HPDE6-E6E7 (cell line): ENCODE measurements at regions not wholly inside any gene's neighbourhood (a gene's known extent, or its start where the extent isn't known, plus 50 kb on each side); places are given as distances from the start of the nearest gene placed in this dataset.

Experiments
- DNase-seq: peaks from one replicate; pipeline ENCODE4 v3.0.0; 2011; ENCODE audit warnings: missing footprints; ENCODE audit errors: extremely low spot score

- DNase-seq, result no peak
These were observed 2314.9 kb downstream of the LRRC4C start for GRCh38 chr11:39144351-39145130.

- DNase-seq, result no peak
These were observed 2319.9 kb downstream of the LRRC4C start for GRCh38 chr11:39139581-39139980.

GRCh38 chr11:39120890-39121289, 2338.6 kb downstream of the LRRC4C start:
- DNase-seq, result no peak

- DNase-seq, result no peak
These were observed 2345.8 kb downstream of the LRRC4C start for GRCh38 chr11:39113606-39114005.

GRCh38 chr11:39102236-39102635, 2357.2 kb downstream of the LRRC4C start:
- DNase-seq, result no peak

GRCh38 chr11:39078465-39078864, 2381.0 kb downstream of the LRRC4C start:
- no peak for DNase-seq

- DNase-seq, result no peak
These were observed 2421.8 kb downstream of the LRRC4C start for GRCh38 chr11:39037611-39038010.

- no peak for DNase-seq
These were observed 2423.4 kb downstream of the LRRC4C start for GRCh38 chr11:39036021-39036420.

GRCh38 chr11:39021539-39021938, 2423.5 kb upstream of the RAG2 start:
- DNase-seq, result no peak

GRCh38 chr11:39011797-39012196, 2413.8 kb upstream of the RAG2 start:
- no peak for DNase-seq

- DNase-seq, result peak; percentile 21
These were observed 2392.8 kb upstream of the RAG2 start for GRCh38 chr11:38990841-38991240.

GRCh38 chr11:38990139-38990538, 2392.1 kb upstream of the RAG2 start:
- no peak for DNase-seq

GRCh38 chr11:38988908-38989307, 2390.9 kb upstream of the RAG2 start:
- DNase-seq, result no peak

- no peak for DNase-seq
These were observed 2374.2 kb upstream of the RAG2 start for GRCh38 chr11:38972220-38972619.

GRCh38 chr11:38971141-38971540, 2373.1 kb upstream of the RAG2 start:
- peak; percentile 76 for DNase-seq

GRCh38 chr11:38968951-38969350, 2370.9 kb upstream of the RAG2 start:
- DNase-seq, result no peak

- peak; percentile 3 for DNase-seq
These were observed 2354.7 kb upstream of the RAG2 start for GRCh38 chr11:38952698-38953097.

- no peak for DNase-seq
These were observed 2352.8 kb upstream of the RAG2 start for GRCh38 chr11:38950867-38951266.

- no peak for DNase-seq
These were observed 2350.4 kb upstream of the RAG2 start for GRCh38 chr11:38948392-38948791.

GRCh38 chr11:38937709-38938108, 2339.7 kb upstream of the RAG2 start:
- no peak for DNase-seq

GRCh38 chr11:38935941-38936340, 2337.9 kb upstream of the RAG2 start:
- no peak for DNase-seq

GRCh38 chr11:38927993-38928392, 2330.0 kb upstream of the RAG2 start:
- peak; percentile 6 for DNase-seq

- no peak for DNase-seq
These were observed 2326.6 kb upstream of the RAG2 start for GRCh38 chr11:38924644-38925043.

- no peak for DNase-seq
These were observed 2302.2 kb upstream of the RAG2 start for GRCh38 chr11:38900211-38900610.
